NCI-H345 (cell line): ENCODE measurements at regions not wholly inside any gene's neighbourhood (a gene's known extent, or its start where the extent isn't known, plus 50 kb on each side); places are given as distances from the start of the nearest gene placed in this dataset.
"Not testable (repeated sequence)": the region's sequence is repeated elsewhere in the genome, so short reads cannot be mapped to it uniquely, and the experiment has no call there.

Source experiments
- DNase-seq: peaks from one replicate; lab custom pipeline; 2025; lab: John Stamatoyannopoulos, UW

GRCh38 chr3:25945836-25946235 lies 155.9 kb downstream of the OXSM start:
- peak; percentile 14 for DNase-seq

- no peak for DNase-seq
Measured at GRCh38 chr3:25952133-25952532, 162.2 kb downstream of the OXSM start.

DNA sequence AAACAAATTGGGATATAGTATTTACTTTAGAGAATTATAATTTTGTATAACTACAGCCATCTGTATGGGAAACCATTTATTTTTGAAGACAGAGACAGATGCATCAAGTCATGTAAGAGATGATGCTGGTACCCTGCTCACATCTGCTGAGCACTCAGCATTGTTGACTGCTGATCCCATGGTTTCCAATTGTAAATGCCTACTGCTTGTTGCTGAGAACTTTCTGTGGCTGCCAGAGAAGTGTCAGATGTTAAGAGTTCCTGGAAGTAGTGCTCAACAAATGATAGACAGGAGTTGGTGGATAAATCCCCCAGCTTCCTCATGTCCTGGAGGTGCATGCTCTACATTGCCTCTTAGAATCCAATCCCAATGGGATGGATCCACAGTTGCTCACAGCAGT lies 167.1 kb downstream of the OXSM start:
- no peak for DNase-seq

DNA sequence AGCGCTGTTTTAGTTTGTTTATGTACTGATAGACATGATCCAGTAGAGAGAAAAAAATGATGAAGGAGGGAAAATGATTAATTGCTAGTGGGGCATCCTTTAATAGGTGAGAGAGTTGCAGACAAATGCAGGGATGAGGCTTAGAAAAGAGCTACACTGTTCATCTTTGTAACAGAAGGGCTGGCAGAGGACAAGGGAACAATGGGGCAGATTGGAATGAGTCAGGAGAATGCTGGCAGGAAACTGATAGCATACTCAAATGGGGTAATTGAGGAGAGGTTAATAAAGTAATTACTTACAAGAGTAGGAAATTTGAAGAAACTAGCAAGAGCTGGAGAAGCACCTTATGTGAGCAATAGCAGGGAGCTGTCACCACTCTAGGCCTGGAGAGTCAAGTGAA lies 170.9 kb downstream of the OXSM start:
- DNase-seq = no peak

DNA sequence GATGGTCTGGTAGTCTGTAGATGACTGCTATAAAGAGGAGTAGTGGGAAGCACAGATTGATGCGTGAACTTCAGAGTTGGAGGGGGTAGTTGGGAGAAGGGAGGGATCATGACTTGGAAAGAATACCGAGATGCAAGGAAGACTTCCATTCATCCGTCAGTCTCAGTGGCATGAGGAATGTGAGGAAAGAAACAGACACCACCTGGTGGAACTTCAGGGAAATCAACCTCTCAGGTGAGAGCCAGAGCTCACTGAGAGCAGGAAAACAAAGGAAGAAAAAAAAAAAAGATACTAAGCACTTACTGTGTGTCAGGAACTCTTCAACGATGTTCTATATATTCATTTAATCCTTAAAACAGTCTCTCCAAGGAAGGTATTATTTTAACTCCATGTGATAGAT lies 172.4 kb downstream of the OXSM start:
- peak; percentile 1 for DNase-seq

DNA sequence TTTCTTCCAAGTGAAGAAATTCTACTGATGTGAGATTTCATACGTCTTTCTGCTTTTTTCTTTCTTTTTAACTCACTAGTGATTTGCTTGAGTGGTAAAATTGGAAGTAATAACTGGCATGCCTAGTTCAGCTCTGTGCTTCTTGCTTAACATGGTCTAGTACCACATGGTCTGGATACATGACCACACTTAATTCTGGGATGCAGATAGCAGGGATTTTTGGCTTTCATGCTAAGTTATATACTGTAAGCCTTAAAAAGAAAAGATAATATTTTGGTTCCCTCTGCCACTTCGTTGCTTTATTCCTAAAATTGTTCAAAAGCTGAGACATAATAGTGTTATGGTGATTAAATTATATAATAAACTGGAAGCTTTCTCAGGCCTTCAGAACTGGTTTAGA lies 174.3 kb downstream of the OXSM start:
- DNase-seq = no peak

GRCh38 chr3:25967385-25967784 lies 177.5 kb downstream of the OXSM start:
- DNase-seq = no peak

DNA sequence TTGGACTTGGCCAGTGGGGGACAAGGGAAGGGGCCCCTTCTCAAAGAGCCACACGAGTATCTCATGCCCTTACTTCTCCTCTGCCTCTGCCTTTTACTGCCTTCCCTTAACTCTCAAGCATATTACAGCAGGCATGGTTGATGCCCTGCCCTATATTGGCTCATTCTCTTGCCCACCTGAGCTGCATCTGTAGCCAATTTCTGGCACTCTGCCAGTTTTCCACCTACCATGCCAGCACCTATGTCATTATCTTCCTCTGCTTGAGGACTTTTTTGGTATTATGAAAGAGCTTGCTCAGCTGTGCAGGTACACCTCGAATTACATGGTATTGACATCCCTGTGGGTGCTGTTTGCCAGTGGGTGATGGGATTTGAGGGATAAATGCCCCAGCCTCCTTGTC lies 181.8 kb downstream of the OXSM start:
- DNase-seq = peak; percentile 86

DNA sequence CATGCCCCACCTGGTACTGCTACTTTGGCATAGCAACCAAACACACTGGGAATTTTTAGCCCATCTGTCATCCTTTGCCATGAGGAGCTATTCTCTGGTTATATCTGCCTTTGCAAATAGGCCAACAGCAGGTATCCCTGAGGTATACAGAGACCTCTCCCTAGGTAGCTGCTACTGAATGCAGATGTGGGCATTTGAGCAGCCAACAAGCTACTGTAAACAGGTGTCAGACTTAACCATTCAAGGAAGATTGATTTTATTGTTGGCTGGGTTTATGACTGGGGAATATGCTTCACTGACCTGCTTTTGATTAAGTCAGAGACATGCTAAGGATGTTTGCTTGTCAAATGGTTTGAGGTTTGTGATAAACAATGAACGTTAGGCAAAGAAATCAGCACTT lies 183.2 kb downstream of the OXSM start:
- DNase-seq = peak; percentile 82

DNA sequence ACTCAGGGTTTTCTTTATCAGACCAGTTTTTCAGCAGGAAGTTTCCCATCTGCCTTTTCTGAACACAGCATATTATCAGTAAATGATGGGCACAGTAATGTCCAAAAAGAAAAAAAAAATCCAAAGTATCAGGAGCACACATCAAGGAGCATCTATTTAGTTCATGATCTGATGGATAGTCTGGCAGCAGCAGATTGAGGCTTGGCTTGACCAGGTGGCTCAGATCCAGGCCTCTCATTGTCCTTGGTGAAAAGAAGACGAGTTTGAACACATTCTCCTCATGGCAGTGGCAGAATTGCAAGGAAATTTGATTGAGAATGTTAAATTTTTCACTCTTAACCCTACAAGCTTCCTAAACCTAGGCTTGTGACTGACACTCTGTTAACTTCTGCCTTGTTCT lies 192.9 kb downstream of the OXSM start:
- no peak for DNase-seq

DNA sequence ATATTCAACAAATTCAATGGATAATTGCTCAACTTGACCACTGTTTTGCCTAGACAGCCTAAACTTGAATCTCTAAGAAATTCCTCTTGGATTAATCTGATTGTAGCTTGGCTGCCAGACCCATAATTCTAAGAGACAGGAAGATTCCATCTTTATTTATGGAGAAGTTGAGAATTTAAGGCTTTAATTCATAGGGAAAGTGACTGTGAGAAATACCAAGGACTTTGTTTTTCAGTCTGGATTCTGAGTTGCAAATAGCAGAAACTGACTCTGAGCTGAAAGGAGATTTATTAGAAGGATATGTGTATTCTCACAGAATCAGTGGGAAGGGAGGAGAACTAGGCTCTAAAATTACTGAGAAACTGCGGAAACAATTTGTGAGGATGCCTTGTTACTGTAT lies 195.7 kb downstream of the OXSM start:
- no peak for DNase-seq

- DNase-seq = no peak
Measured at GRCh38 chr3:25992606-25993005, 202.7 kb downstream of the OXSM start.

DNA sequence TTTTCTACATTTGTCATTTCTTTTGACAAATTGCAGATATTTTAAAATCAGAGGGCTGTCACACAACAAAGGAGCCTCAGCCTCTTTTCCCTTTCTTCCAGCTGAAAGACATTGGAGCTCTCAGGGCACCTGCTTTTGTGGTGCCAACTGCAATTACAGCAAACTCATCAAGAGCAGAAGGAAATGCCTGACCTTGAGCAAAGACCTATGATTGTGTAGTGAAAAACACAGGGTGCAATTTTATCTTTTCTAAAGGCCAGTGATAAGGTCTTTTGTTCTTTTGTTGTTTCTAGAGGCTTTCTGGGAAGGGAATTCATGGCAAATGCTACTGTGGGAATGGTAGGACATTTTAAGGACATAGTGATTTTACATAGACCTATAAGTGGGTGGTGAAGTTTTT lies 214.3 kb downstream of the OXSM start:
- DNase-seq = no peak

DNA sequence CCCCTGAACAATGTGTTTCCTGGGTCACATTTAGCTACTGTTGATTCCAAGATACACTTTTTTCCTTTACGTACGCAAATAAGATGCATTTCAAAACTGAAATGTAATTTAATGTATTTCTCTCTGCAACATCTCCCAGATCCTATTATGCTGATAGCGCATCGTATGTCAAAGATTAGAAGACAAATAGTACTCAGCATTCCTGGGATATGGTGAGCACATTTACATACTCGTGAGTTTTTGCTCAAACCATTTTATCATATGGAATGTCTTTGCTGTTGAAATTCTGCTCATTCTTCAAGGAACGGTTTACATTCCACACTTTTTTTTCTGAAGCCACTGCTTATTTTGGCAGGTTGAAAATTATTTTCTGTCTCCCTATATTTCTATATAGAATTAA lies 221.4 kb downstream of the OXSM start:
- DNase-seq = no peak

- DNase-seq = no peak
Measured at GRCh38 chr3:26012241-26012745, 222.4 kb downstream of the OXSM start.

GRCh38 chr3:26015752-26016151 lies 225.9 kb downstream of the OXSM start:
- no peak for DNase-seq

DNA sequence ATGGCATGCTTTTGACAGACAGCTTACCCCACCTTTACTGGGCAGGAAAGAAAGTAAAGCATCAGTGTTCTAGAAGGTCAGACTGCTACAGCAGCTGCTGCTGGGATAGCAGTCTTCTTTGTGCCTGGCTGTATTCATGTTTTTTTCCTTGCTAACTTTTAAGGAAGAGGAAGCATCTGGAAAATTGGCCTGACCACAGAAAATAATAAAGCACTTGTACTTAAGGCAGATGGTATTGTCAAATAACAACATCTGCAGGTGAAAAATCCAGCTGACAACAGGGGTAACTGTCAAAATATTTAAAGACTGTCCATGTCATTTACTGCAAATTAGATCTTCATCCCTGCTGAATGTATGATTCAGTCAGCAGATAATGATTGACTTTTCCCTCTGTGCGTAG lies 229.0 kb downstream of the OXSM start:
- DNase-seq = no peak

- not testable (repeated sequence) for DNase-seq
Measured at GRCh38 chr3:26024206-26024605, 234.3 kb downstream of the OXSM start.

GRCh38 chr3:26029321-26029720 lies 239.4 kb downstream of the OXSM start:
- no peak for DNase-seq

DNA sequence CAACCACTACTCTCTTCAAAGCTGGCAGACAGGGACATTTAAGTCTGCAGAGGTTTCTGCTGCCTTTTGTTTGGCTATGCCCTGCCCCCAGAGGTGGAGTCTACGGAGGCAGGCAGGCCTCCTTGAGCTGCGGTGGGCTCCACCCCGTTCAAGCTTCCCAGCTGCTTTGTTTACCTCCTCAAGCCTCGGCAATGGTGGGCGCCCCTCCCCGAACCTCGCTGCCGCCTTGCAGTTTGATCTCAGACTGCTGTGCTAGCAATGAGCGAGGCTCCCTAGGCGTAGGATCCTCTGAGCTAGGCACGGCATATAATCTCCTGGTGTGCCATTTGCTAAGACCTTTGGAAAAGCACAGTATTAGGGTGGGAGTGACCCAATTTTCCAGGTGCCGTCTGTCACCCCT lies 252.2 kb downstream of the OXSM start:
- not testable (repeated sequence) for DNase-seq

- DNase-seq = no peak
Measured at GRCh38 chr3:26049951-26050350, 260.1 kb downstream of the OXSM start.

DNA sequence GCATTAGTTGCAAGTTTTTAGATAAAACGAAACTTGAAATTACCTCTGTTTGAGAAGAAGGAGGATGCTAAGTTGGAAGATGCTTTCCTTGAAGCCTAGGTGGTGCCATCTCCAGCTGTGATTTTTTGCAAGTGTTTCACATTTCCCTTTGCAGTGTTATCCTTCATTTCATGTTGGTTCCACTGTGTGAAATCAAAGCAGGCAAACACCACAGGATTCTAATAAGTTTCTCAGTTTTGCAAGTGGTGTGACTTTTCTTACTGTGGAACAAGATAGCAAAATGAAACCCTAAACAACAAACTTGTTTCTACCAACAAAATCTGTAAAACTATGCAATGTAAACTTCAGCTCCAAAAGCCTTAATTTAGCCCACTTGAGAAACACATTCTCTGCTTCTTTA lies 260.9 kb downstream of the OXSM start:
- no peak for DNase-seq

DNA sequence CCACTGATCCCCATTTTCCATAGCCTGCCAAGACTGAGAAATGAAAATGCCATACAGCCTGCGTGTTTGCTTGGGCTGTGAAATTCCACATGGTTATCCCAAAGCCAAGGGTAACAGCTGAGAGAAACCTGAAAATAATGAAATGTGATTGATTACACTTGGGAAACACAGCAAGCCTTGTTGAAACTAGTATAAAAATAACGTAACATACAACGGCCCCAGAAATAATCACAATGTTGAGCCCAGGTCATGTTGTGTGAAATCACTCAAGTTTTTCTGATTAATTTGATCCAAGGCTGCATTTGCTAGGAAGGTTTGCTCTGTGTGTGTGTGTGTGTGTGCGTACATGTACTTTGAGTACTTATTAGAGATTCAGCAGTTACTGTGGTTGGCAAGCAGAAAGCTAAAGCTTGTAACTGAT lies 269.0 kb downstream of the OXSM start:
- no peak for DNase-seq

- DNase-seq = no peak
Measured at GRCh38 chr3:26061947-26062346, 272.1 kb downstream of the OXSM start.

DNA sequence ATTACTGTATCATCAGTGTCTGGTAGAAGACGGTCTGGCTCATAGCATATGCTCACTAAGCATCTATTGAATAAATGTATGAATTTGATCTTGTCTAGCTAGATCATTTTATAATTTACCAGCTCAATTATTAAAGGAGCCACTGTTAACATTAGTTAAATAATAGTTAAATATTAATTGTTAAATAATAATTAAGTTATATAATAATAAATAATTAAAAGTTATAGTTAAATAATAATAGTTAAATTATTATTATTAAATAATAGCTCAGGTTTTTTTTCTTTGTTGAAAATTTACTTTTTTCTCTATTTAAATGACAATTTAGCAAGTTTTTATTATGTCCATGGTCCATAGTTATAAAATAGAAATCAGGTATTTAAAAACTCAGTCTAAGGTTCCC lies 274.4 kb downstream of the OXSM start:
- DNase-seq = no peak
